HCT116 (cell line): ENCODE measurements at regions not wholly inside any gene's neighbourhood (a gene's known extent, or its start where the extent isn't known, plus 50 kb on each side); places are given as distances from the start of the nearest gene placed in this dataset.

Experiments
- ATAC-seq: fragments of 200-7000 bp; cut with Tn5 transposase; 2 replicates; pipeline ENCODE4 v1.9.1; 2020; ENCODE audit warnings: mild to moderate bottlenecking, moderate library complexity
- BruUV-seq: library from RNA; stranded (reverse); fragments of 400-500 nt; replicated peaks from 2 replicates; lab custom pipeline; 2021; lab: Mats Ljungman, UMichigan
- CTCF ChIA-PET: fragments of 300-600 bp; sonication (Branson Sonifier 250); formaldehyde crosslinking; loops from one replicate; lab custom pipeline; 2021; ENCODE audit warnings: antibody characterized with exemption; lab: Charles Lee
- POLR2A ChIA-PET: fragments of 300-600, 350-600 bp; sonication (Branson Sonifier 250); formaldehyde crosslinking; loops from one replicate; lab custom pipeline; 2021; ENCODE audit warnings: antibody characterized with exemption; lab: Charles Lee
- RAD21 ChIA-PET, 2 experiments: fragments of 300-600 bp; sonication (Branson Sonifier 250); formaldehyde crosslinking; loops; one replicate each; lab custom pipeline; 2023; ENCODE audit warnings: low total read pairs in 2 of 2; ENCODE audit not compliant: uncharacterized antibody in 2 of 2, unreplicated experiment in 2 of 2, low non-redundant PET in 1 of 2; lab: Charles Lee
- DNase-seq: peaks from one replicate; pipeline ENCODE4 v3.0.0-alpha.2; 2010; ENCODE audit warnings: low read depth, low spot score
- H2AFZ ChIP-seq: fragments of 200-600 bp; shearing (Covaris generic), sonication (generic); 2 replicates; pipeline ENCODE4 v1.6.1; 2017; ENCODE audit warnings: low read depth, mixed run types, mixed read lengths, antibody characterized with exemption, low read length; ENCODE audit not compliant: poor library complexity, severe bottlenecking
- H3K27ac ChIP-seq: 2 replicates; pipeline ENCODE4 v1.5.1; 2012; ENCODE audit warnings: low read depth, low read length
- H3K27me3 ChIP-seq: fragments of 200-600 bp; sonication (generic); 2 replicates; pipeline ENCODE4 v1.6.1; 2016; ENCODE audit warnings: mixed run types, low read length, mixed read lengths; ENCODE audit not compliant: insufficient read depth
- H3K36me3 ChIP-seq, 2 experiments: fragments of 200-500 bp in 1 of 2; fragments of 200-600 bp in 1 of 2; sonication (Bioruptor generic) in 1 of 2; sonication (generic) in 1 of 2; 2 replicates each; pipeline versions ENCODE4 v1.5.1 to v1.6.1; 2014 to 2016; ENCODE audit warnings: low read length in 2 of 2, inconsistent platforms in 1 of 2, mixed read lengths in 1 of 2, mixed run types in 1 of 2; ENCODE audit not compliant: insufficient read depth in 2 of 2, control insufficient read depth in 1 of 2
- H3K4me1 ChIP-seq, 2 experiments: fragments of 200-600 bp in 1 of 2; sonication (generic) in 1 of 2; 2 replicates each; pipeline versions ENCODE4 v1.5.1 to v1.6.1; 2012 to 2017; ENCODE audit warnings: low read length in 2 of 2, inconsistent platforms in 1 of 2, mild to moderate bottlenecking in 1 of 2, mixed read lengths in 1 of 2, mixed run types in 1 of 2, moderate library complexity in 1 of 2; ENCODE audit not compliant: insufficient read depth in 2 of 2, control insufficient read depth in 1 of 2
- H3K4me2 ChIP-seq: fragments of 200-600 bp; sonication (generic); 2 replicates; pipeline ENCODE4 v1.6.1; 2017; ENCODE audit warnings: mixed run types, low read length, mixed read lengths
- H3K4me3 ChIP-seq, 2 experiments: fragments of 200-600 bp in 1 of 2; sonication (generic) in 1 of 2; replicated peaks in 1 of 2; 2 replicates each; pipeline ENCODE4 v1.5.1; 2011 to 2016; ENCODE audit warnings: low read length in 2 of 2, control low read depth in 1 of 2, low read depth in 1 of 2, mild to moderate bottlenecking in 1 of 2, mixed read lengths in 1 of 2, mixed run types in 1 of 2
- H3K79me2 ChIP-seq: fragments of 200-600 bp; sonication (generic); 2 replicates; pipeline ENCODE4 v1.6.1; 2017; ENCODE audit warnings: mild to moderate bottlenecking, mixed run types, low read length, moderate library complexity, mixed read lengths; ENCODE audit not compliant: insufficient read depth
- H3K9ac ChIP-seq: fragments of 200-600 bp; sonication (generic); 2 replicates; pipeline ENCODE4 v1.6.1; 2016; ENCODE audit warnings: low read length, mixed read lengths
- H3K9me2 ChIP-seq: fragments of 200-600 bp; sonication (generic), shearing (Covaris generic); 2 replicates; pipeline ENCODE4 v1.6.1; 2017; ENCODE audit warnings: mixed run types, mild to moderate bottlenecking, moderate library complexity; ENCODE audit not compliant: insufficient read depth
- H3K9me3 ChIP-seq, 2 experiments: fragments of 200-500 bp in 1 of 2; fragments of 200-600 bp in 1 of 2; sonication (Bioruptor generic) in 1 of 2; sonication (generic) in 1 of 2; 2 replicates each; pipeline ENCODE4 v1.6.1; 2014 to 2017; ENCODE audit warnings: low read length in 2 of 2, mixed read lengths in 2 of 2, inconsistent platforms in 1 of 2, low read depth in 1 of 2, mild to moderate bottlenecking in 1 of 2, mixed run types in 1 of 2, moderate library complexity in 1 of 2; ENCODE audit not compliant: control insufficient read depth in 1 of 2, insufficient read depth in 1 of 2
- H4K20me1 ChIP-seq: fragments of 200-600 bp; sonication (generic), shearing (Covaris generic); 2 replicates; pipeline ENCODE4 v1.6.1; 2017; ENCODE audit warnings: mixed run types, mild to moderate bottlenecking, moderate library complexity; ENCODE audit not compliant: insufficient read depth
- ATF3 ChIP-seq: IDR thresholded peaks from 2 replicates; pipeline ENCODE4 v1.6.1; 2012
- CEBPB ChIP-seq: IDR thresholded peaks from 2 replicates; pipeline ENCODE4 v1.6.1; 2012; ENCODE audit warnings: low read depth
- CTCF ChIP-seq, 3 experiments: fragments of 200-600 bp in 1 of 3; sonication (generic) in 1 of 3; IDR thresholded peaks in 2 of 3; conservative IDR thresholded peaks in 1 of 3; 2 replicates each; pipeline ENCODE4 v1.5.1; 2012 to 2017; ENCODE audit warnings: low read depth in 2 of 3, low read length in 2 of 3, antibody characterized with exemption in 1 of 3, borderline replicate concordance in 1 of 3, control low read depth in 1 of 3, mild to moderate bottlenecking in 1 of 3, mixed read lengths in 1 of 3, mixed run types in 1 of 3, moderate library complexity in 1 of 3; ENCODE audit not compliant: insufficient read depth in 1 of 3
- EZH2 ChIP-seq: fragments of 200-600 bp; sonication (generic); IDR thresholded peaks from 2 replicates; pipeline ENCODE4 v1.6.1; 2017; ENCODE audit warnings: antibody characterized with exemption, mixed run types
- EZH2phosphoT487 ChIP-seq: fragments of 200-600 bp; IDR thresholded peaks from 2 replicates; pipeline ENCODE4 v1.6.1; 2018; ENCODE audit warnings: antibody characterized with exemption, borderline replicate concordance
- FOSL1 ChIP-seq: IDR thresholded peaks from 2 replicates; pipeline ENCODE4 v1.6.1; 2012; ENCODE audit warnings: low read depth
- JUND ChIP-seq: IDR thresholded peaks from 2 replicates; pipeline ENCODE4 v1.6.1; 2012
- MAX ChIP-seq: IDR thresholded peaks from 2 replicates; pipeline ENCODE4 v1.6.1; 2012
- POLR2A ChIP-seq: IDR thresholded peaks from 2 replicates; pipeline ENCODE4 v1.7.0; 2011; ENCODE audit warnings: borderline replicate concordance; ENCODE audit not compliant: insufficient read depth, insufficient read length; ENCODE audit errors: extremely low read depth
- RAD21 ChIP-seq: IDR thresholded peaks from 2 replicates; pipeline ENCODE4 v1.6.1; 2012; ENCODE audit warnings: low read depth, mild to moderate bottlenecking
- REST ChIP-seq: IDR thresholded peaks from 2 replicates; pipeline ENCODE4 v1.6.1; 2012; ENCODE audit warnings: low read depth
- SIN3A ChIP-seq: IDR thresholded peaks from 2 replicates; pipeline ENCODE4 v1.6.1; 2012; ENCODE audit warnings: low read depth
- SP1 ChIP-seq: IDR thresholded peaks from 2 replicates; pipeline ENCODE4 v1.6.1; 2012; ENCODE audit warnings: low read depth
- SRF ChIP-seq: IDR thresholded peaks from 2 replicates; pipeline ENCODE4 v1.6.1; 2012; ENCODE audit warnings: low read depth
- TCF7L2 ChIP-seq: IDR thresholded peaks from 2 replicates; pipeline ENCODE4 v1.7.0; 2011; ENCODE audit warnings: borderline replicate concordance, inconsistent platforms; ENCODE audit not compliant: insufficient read depth, insufficient read length; ENCODE audit errors: extremely low read depth
- YY1 ChIP-seq: IDR thresholded peaks from 2 replicates; pipeline ENCODE4 v1.6.1; 2011; ENCODE audit warnings: low read length, low read depth, moderate library complexity, mild to moderate bottlenecking; ENCODE audit not compliant: insufficient replicate concordance; ENCODE audit errors: extremely low read depth
- ZBTB33 ChIP-seq: IDR thresholded peaks from 2 replicates; pipeline ENCODE4 v1.6.1; 2011; ENCODE audit warnings: mild to moderate bottlenecking, low read length, moderate library complexity; ENCODE audit not compliant: insufficient replicate concordance; ENCODE audit errors: extremely low read depth
- ZFX ChIP-seq: fragments of 450-650 bp; IDR thresholded peaks from 2 replicates; pipeline ENCODE4 v1.6.1; 2017
- intact Hi-C: fragments of 100-400 bp; cut with micrococcal nuclease; formaldehyde crosslinking; loops from 2 replicates; pipeline ENCODE4 v1.10.0; 2022

GRCh38 chr2:60044484-60044883, 509.0 kb downstream of the BCL11A start:
- H3K4me3 ChIP-seq: no peak overlapping the region
- no peak overlapping the region for H3K27ac ChIP-seq
- no peak for ATAC-seq
- no peak for DNase-seq
- no peak for TF ChIP-seq SRF
- TF ChIP-seq JUND: no peak
- no peak for TF ChIP-seq CEBPB
- no peak for TF ChIP-seq RAD21
- no peak for TF ChIP-seq FOSL1
- no peak for TF ChIP-seq ATF3
- no peak for TF ChIP-seq POLR2A
- no peak for TF ChIP-seq ZBTB33
- no peak for TF ChIP-seq EZH2
- no peak for TF ChIP-seq SIN3A
- no peak for TF ChIP-seq EZH2phosphoT487
- TF ChIP-seq YY1: no peak
- no peak for TF ChIP-seq TCF7L2
- no peak for TF ChIP-seq MAX
- no peak for TF ChIP-seq CTCF (IDR thresholded peaks at IDR 0.05 in 2 of 3, conservative IDR thresholded peaks at IDR 0.05 in 1 of 3; ENCODE audit: borderline replicate concordance in 1 of 3, insufficient read depth in 1 of 3, low read depth in 2 of 3, low read length in 2 of 3)
- no peak for TF ChIP-seq SP1
- no peak for TF ChIP-seq ZFX
- TF ChIP-seq REST: no peak
- H3K79me2 ChIP-seq: no peaks in the 10 kb centered on the region
- H3K27me3 ChIP-seq: no peaks in the 10 kb centered on the region
- no peak overlapping the region for H3K4me2 ChIP-seq
- H4K20me1 ChIP-seq: no peaks in the 10 kb centered on the region
- H3K4me1 ChIP-seq: no peaks in the 10 kb centered on the region
- no peaks in the 10 kb centered on the region for H3K9me3 ChIP-seq
- ChIA-PET CTCF (no interaction called here), RAD21 (no interaction called here), POLR2A (no interaction called here)
- no TSS peak for BruUV-seq
- H2AFZ ChIP-seq: no peak overlapping the region
- H3K9me2 ChIP-seq: no peaks in the 10 kb centered on the region
- no peak overlapping the region for H3K9ac ChIP-seq
- intact Hi-C loops: no loop called here
- no peaks in the 10 kb centered on the region for H3K36me3 ChIP-seq
